NT2/D1 (cell line): ENCODE measurements at regions not wholly inside any gene's neighbourhood (a gene's known extent, or its start where the extent isn't known, plus 50 kb on each side); places are given as distances from the start of the nearest gene placed in this dataset.

Experiments
- SUZ12 ChIP-seq: IDR thresholded peaks from 2 replicates; pipeline ENCODE4 v1.6.1; 2011; ENCODE audit not compliant: insufficient read length, insufficient read depth; ENCODE audit errors: extremely low read depth
- YY1 ChIP-seq: IDR thresholded peaks from 2 replicates; pipeline ENCODE4 v1.6.1; 2011; ENCODE audit not compliant: insufficient read length, insufficient read depth
- ZNF274 ChIP-seq: IDR thresholded peaks from 2 replicates; pipeline ENCODE4 v1.6.1; 2011; ENCODE audit warnings: mild to moderate bottlenecking, low read depth, low read length

GRCh38 chr5:4418084-4418483 lies 722.0 kb upstream of the ADAMTS16 start:
- no peak for TF ChIP-seq YY1
- TF ChIP-seq ZNF274, result no peak
- no peak for TF ChIP-seq SUZ12
